ENCODE measurements at regions not wholly inside any gene's neighbourhood (a gene's known extent, or its start where the extent isn't known, plus 50 kb on each side); places are given as distances from the start of the nearest gene placed in this dataset.

DNA sequence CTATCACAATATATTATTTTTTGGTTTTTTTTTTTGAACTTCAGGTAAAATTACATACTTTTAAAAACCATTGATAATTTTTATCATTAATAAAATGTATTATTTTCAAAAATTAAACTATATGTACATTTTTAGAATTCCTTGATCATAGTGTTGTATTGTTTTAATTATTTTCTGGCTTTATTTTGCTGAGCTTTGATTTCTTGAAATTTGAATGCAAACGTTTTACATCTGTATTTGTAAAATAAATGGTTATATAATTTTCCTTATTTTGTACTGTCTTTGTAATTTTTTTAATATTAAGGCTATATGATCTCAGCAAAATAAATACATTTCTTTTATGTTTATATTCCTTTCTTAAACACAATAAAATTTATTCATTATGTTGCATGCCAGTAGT is 125.6 kb downstream of the KIF2B start:
- Mint-ChIP-seq H3K36me3 (ENCODE audit: low read depth) (no peaks in the 10 kb centered on the region), H3K4me3 (no peak overlapping the region), H3K4me1 (ENCODE audit: low read depth) (no peaks in the 10 kb centered on the region)

DNA sequence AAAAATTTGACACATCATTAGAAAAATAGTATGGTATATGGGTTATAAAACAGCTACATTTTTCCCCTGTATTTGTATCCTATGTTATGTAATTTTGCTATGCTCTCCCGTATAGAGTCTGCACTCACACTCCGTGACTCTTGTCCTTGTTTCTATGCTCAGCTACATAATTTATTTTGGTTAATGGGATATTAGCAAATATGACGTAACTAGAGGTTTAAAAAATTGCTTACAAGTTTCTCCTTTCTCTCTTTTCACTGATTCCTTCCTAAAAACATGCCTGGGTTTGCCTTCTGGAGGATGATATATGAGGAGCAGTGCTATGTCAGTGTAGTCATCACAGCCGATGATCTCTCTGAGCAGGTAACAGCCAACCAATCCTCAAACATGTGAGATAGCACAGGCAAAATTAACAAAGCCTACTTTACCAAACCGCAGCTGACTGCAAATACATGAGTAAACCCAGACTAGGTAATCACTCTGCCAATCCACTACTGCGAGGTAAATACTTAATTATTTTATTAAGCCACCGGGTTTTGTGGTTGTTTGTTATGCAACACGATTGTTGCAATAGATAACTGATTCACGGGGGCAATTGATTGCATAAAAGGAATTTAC is 126.9 kb downstream of the KIF2B start:
- Mint-ChIP-seq H3K9me3 (peaks cover 58% of the 10 kb centered on the region), H3K4me1 (ENCODE audit: low read depth) (no peaks in the 10 kb centered on the region), H3K27ac (no peak overlapping the region), H3K27me3 (ENCODE audit: low read depth) (no peaks in the 10 kb centered on the region), H3K36me3 (ENCODE audit: low read depth) (no peaks in the 10 kb centered on the region), H3K4me3 (no peak overlapping the region)
- DNase-seq (ENCODE audit: low spot score), result no peak

More for the DNA sequence above, 125.6 kb downstream of the KIF2B start:
- H3K27me3 Mint-ChIP-seq (ENCODE audit: low read depth), result no peaks in the 10 kb centered on the region
- no peak for DNase-seq (ENCODE audit: low spot score)
- H3K27ac Mint-ChIP-seq, result no peak overlapping the region
- peaks cover 49% of the 10 kb centered on the region for H3K9me3 Mint-ChIP-seq

DNA sequence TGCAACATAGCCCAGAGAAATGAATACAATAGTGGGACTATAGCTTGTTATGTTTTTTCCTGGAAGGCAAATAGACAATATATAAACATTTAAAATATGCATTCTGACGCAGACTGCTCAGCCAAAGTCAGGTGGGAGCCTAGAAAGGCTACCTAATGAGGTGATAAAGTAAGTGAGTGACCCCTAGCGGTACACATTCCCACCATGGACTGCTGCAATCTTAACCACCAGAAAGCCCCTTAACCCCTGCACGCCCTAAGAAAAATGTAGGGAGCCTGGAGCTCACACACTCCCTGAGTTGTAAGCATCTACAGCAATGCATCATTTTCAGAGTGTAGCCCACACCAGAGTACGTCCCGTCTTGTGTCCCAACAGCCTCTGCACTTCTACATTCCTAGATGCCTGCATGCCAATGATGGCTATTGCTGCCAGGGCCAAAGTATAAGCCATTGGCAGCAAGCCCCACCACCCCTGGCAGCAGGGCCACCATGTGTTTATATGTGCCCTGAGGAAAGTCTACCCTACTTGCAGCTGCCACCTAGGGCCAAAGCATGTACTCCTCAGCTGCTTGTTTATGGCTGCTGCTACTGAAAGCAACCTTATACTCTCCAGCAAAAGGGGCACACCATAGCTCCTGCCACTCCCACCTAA is 127.6 kb downstream of the KIF2B start:
- DNase-seq (ENCODE audit: low spot score), result no peak
- Mint-ChIP-seq H3K27me3 (ENCODE audit: low read depth) (no peaks in the 10 kb centered on the region), H3K4me3 (no peak overlapping the region), H3K27ac (no peak overlapping the region), H3K9me3 (peaks cover 63% of the 10 kb centered on the region), H3K4me1 (ENCODE audit: low read depth) (no peaks in the 10 kb centered on the region), H3K36me3 (ENCODE audit: low read depth) (no peaks in the 10 kb centered on the region)

DNA sequence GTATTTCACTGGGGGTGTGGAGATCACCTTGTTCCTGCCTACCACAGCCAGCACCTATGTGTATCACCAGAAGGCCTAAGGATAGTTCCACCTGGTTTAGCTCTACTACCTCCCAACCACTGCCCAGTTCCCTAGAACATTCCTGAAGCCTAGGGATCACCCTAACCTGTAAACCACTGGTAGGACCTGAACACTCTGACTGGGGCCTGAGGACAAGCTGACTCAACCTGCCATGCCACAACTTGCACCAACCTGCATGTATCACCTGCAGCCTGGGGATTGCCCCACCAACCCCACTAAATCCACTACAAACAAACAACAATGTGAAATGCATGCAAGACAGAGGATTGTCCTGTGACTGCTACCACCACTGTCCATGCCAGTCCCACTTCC is 128.1 kb downstream of the KIF2B start:
- peaks cover 65% of the 10 kb centered on the region for H3K9me3 Mint-ChIP-seq
- no peak overlapping the region for H3K4me3 Mint-ChIP-seq
- H3K36me3 Mint-ChIP-seq (ENCODE audit: low read depth), result no peaks in the 10 kb centered on the region
- no peak overlapping the region for H3K27ac Mint-ChIP-seq
- no peaks in the 10 kb centered on the region for H3K27me3 Mint-ChIP-seq (ENCODE audit: low read depth)
- H3K4me1 Mint-ChIP-seq (ENCODE audit: low read depth), result no peaks in the 10 kb centered on the region
- no peak for DNase-seq (ENCODE audit: low spot score)

DNA sequence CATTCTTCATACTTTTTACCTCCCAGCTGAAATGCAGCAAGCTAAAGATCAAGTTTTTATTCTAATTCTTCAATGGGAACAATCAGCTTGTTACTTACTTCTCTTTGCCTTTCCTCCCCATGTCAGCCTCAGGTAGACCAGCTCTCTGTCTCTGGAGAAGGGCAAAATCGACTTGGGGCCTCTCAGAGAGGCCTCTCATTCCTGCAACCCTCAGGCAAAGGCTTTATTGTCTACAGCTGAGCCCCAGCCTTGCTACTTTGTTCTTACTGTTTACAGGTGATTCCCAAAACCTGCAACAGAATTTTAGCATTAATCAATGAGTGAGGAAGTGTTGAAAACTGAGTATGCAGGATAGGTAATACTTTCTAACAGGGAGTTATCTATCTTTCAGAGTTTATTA is 148.6 kb downstream of the KIF2B start:
- Mint-ChIP-seq H3K27ac (no peak overlapping the region), H3K9me3 (peaks cover 35% of the 10 kb centered on the region), H3K4me3 (no peak overlapping the region), H3K27me3 (ENCODE audit: low read depth) (no peaks in the 10 kb centered on the region), H3K4me1 (ENCODE audit: low read depth) (no peaks in the 10 kb centered on the region), H3K36me3 (ENCODE audit: low read depth) (no peaks in the 10 kb centered on the region)
- DNase-seq (ENCODE audit: low spot score), result no peak

DNA sequence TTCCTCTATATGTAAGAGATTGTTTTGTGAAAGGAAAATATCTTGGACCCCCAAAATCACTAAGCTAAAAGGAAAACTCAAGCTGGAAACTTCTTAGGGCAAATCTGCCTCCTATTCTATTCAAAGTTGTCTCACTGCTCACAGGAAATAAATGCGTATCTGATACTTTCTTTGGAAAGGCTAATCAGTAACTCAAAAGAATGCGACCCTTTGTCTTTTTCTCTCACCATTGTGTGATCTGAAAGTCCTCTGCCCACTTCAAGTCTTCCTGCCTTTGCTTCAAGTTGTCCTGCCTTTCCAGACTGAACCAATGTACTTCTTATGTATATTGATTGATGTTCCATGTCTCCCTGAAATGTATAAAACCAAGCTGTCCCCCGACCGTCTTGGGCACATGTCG is 157.3 kb downstream of the KIF2B start:
- H3K27me3 Mint-ChIP-seq (ENCODE audit: low read depth), result no peaks in the 10 kb centered on the region
- H3K9me3 Mint-ChIP-seq, result peaks cover 37% of the 10 kb centered on the region
- no peak overlapping the region for H3K4me3 Mint-ChIP-seq
- no peaks in the 10 kb centered on the region for H3K36me3 Mint-ChIP-seq (ENCODE audit: low read depth)
- H3K27ac Mint-ChIP-seq, result no peak overlapping the region
- no peak for DNase-seq (ENCODE audit: low spot score)
- H3K4me1 Mint-ChIP-seq (ENCODE audit: low read depth), result no peaks in the 10 kb centered on the region

DNA sequence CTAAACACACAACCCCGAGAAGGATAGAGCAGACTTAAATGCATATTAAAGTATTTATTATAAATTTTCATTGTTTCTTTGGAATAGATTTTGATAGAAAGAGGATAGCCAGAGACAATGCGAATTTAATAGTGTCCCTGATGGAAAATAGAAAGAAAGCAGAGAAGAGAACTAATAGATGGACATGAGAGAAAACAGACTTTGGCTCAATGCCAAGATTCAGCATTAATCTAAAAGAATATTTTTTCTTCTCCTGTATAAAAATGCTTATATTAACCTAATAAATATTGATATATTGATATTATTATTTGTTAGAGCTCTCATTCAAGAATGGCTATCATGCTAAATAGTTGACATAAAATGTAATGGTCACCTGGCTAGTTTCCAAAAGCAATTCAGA is 173.4 kb downstream of the KIF2B start:
- no peak for DNase-seq (ENCODE audit: low spot score)
- Mint-ChIP-seq H3K9me3 (peaks cover 13% of the 10 kb centered on the region), H3K4me1 (ENCODE audit: low read depth) (no peaks in the 10 kb centered on the region), H3K27me3 (ENCODE audit: low read depth) (no peaks in the 10 kb centered on the region), H3K36me3 (ENCODE audit: low read depth) (no peaks in the 10 kb centered on the region), H3K4me3 (no peak overlapping the region), H3K27ac (no peak overlapping the region)

DNA sequence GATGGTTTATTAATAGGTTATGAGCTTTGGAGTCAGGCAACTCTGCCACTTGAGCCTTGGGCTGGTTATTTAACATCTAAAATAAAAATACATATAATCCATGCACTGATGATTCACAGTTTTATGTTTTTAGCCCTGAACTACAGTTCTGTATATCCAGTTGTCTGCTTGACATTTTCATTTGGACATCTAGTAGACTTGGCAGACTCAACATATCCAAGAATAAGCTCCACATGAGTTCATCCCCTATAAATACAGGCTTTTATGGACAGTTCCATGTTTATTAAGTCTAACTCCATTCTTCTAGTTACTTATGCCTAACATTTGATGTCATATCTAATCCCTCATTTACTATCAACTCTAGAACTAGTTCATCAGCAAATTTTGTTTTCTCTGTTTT is 174.2 kb downstream of the KIF2B start:
- H3K4me3 Mint-ChIP-seq, result no peak overlapping the region
- peaks cover 18% of the 10 kb centered on the region for H3K9me3 Mint-ChIP-seq
- no peak for DNase-seq (ENCODE audit: low spot score)
- no peaks in the 10 kb centered on the region for H3K36me3 Mint-ChIP-seq (ENCODE audit: low read depth)
- no peaks in the 10 kb centered on the region for H3K4me1 Mint-ChIP-seq (ENCODE audit: low read depth)
- H3K27me3 Mint-ChIP-seq (ENCODE audit: low read depth), result no peaks in the 10 kb centered on the region
- no peak overlapping the region for H3K27ac Mint-ChIP-seq

DNA sequence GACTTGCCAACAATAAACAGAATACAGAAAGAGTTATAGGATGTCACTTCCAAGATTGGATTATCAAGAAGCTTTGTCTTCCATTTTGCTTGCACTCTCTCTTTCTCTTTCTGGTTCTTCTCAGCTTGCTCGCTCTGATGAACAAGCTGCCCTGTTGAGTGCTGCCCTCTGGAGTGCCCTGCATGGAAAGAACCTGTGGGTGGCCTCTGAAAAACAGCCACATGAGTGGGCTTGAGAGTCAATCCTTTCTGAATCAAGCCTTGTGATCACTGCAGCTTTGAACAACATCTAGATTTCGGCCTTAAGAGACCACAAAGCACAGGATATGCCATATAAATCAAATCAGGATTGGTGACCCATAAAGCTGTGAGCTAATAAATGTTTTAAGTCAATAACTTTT is 185.1 kb downstream of the KIF2B start:
- no peak for DNase-seq (ENCODE audit: low spot score)
- Mint-ChIP-seq H3K4me3 (no peak overlapping the region), H3K4me1 (ENCODE audit: low read depth) (no peaks in the 10 kb centered on the region), H3K27me3 (ENCODE audit: low read depth) (no peaks in the 10 kb centered on the region), H3K36me3 (ENCODE audit: low read depth) (no peaks in the 10 kb centered on the region), H3K27ac (no peak overlapping the region), H3K9me3 (peaks cover 36% of the 10 kb centered on the region)

DNA sequence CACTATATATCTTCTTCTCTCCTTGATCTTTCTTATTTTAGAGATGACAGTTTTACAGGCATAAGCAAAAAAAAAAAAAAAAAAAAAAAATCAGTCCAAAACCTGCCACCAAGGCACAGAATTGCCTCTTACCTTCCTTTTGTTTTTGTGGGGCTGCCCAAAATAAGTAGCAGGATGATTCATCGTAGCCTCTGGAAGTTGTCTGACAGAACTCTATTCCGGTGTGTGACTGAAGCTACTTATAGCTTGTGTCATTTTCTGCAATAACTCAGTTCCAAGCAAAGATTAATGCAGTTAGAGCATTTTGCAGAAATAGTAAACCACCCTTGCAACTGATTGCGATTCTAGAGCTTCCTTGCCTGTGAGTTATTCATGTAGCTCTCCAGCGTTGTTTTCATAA is 186.8 kb downstream of the KIF2B start:
- Mint-ChIP-seq H3K27ac (no peak overlapping the region), H3K4me3 (no peak overlapping the region), H3K9me3 (peaks cover 47% of the 10 kb centered on the region), H3K4me1 (ENCODE audit: low read depth) (no peaks in the 10 kb centered on the region), H3K36me3 (ENCODE audit: low read depth) (no peaks in the 10 kb centered on the region), H3K27me3 (ENCODE audit: low read depth) (no peaks in the 10 kb centered on the region)
- DNase-seq (ENCODE audit: low spot score), result no peak

DNA sequence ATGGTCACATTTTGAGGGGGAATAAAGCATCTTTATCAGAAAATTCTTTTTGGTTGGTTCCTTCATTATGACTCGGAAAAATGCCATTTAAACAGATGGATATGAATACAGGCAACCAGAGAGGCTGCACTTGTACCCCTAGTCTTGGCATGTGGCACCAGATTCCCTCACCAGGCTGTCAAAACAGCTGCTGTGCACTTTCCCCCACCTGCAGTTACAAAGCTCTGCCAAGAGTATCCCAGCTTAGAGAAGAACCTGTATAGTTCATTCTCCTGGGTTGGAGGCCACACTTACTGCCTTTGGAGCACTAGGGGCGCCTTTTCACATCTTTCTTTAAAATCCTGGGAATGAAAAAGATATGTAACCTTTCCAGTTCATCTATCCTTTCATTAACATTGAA is 190.3 kb downstream of the KIF2B start:
- no peaks in the 10 kb centered on the region for H3K4me1 Mint-ChIP-seq (ENCODE audit: low read depth)
- no peak overlapping the region for H3K27ac Mint-ChIP-seq
- H3K9me3 Mint-ChIP-seq, result peaks cover 60% of the 10 kb centered on the region
- no peak for DNase-seq (ENCODE audit: low spot score)
- H3K4me3 Mint-ChIP-seq, result no peak overlapping the region
- no peaks in the 10 kb centered on the region for H3K27me3 Mint-ChIP-seq (ENCODE audit: low read depth)
- H3K36me3 Mint-ChIP-seq (ENCODE audit: low read depth), result no peaks in the 10 kb centered on the region

DNA sequence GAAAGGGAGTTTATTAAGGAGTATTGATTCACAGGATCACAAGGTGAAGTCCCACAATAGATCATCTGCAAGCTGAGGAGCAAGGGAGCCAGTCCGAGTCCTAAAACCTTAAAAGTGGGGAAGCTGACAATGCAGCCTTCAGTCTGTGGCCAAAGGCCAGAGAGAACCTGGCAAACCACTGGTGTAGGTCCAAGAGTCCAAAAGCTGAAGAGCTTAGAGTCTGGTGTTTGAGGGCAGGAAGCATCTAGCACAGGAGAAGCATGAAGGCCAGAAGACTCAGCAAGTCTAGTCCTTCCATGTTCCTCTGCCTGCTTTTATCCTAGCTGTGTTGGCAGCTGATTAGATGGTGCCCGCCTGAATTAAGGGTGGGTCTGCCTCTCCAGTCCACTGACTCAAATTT is 193.0 kb downstream of the KIF2B start:
- Mint-ChIP-seq H3K9me3 (peaks cover 60% of the 10 kb centered on the region), H3K27me3 (ENCODE audit: low read depth) (no peaks in the 10 kb centered on the region)

DNA sequence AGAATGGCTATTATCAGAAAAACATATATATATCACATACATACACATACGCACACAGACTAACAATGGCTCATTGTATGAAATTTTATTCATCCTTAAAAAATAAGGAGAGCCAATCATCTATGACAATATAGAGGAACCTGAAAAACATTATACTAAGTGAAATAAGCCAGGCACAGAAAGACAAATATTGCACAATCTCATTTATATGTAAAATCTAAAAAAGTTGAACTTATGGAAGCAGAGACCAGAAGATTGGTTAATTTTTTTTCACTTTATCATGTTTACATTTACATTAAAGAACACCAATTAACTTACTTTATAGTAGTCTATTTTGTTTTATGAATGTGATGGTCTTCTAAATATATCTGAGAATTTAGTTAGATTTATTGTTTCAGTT is 198.7 kb downstream of the KIF2B start:
- Mint-ChIP-seq H3K27ac (no peak overlapping the region), H3K36me3 (ENCODE audit: low read depth) (no peaks in the 10 kb centered on the region), H3K4me1 (ENCODE audit: low read depth) (no peaks in the 10 kb centered on the region), H3K4me3 (no peak overlapping the region), H3K9me3 (peaks cover 53% of the 10 kb centered on the region), H3K27me3 (ENCODE audit: low read depth) (no peaks in the 10 kb centered on the region)
- no peak for DNase-seq (ENCODE audit: low spot score)

More for the DNA sequence above, 193.0 kb downstream of the KIF2B start:
- Mint-ChIP-seq H3K4me3 (no peak overlapping the region), H3K36me3 (ENCODE audit: low read depth) (no peaks in the 10 kb centered on the region), H3K4me1 (ENCODE audit: low read depth) (no peaks in the 10 kb centered on the region), H3K27ac (no peak overlapping the region)
- no peak for DNase-seq (ENCODE audit: low spot score)

DNA sequence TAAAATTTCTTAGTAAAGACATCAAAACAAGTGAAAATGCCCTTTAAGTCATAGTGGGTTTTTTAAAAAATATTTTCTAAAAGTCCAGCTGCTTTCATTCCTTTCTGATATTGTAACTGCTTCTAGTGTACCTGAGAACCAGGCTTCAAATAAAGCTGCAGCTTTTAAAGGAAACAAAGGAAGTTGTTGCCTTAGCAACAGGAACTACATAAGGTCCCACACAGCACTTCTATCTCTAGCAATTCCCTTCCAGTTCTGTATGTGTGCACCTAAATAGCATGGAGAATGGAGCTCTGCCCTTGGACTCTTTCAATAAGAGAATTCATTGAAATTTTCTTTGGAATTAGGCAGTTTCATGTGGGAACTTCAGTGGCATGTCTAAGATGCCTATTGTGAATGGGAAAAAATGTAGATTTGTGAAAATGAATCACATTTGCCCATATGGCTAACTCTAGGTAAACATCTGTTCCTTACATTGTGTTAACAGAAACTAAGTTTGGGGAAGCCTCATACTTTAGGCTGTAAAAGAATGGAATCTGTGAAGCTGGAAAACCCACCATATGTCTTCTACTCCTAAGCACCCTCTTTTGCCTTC is 206.4 kb downstream of the KIF2B start:
- no peaks in the 10 kb centered on the region for H3K27me3 Mint-ChIP-seq (ENCODE audit: low read depth)
- no peak overlapping the region for H3K4me3 Mint-ChIP-seq
- H3K4me1 Mint-ChIP-seq (ENCODE audit: low read depth), result no peaks in the 10 kb centered on the region
- H3K9me3 Mint-ChIP-seq, result peaks cover 24% of the 10 kb centered on the region
- no peak for DNase-seq (ENCODE audit: low spot score)
- H3K27ac Mint-ChIP-seq, result no peak overlapping the region
- H3K36me3 Mint-ChIP-seq (ENCODE audit: low read depth), result no peaks in the 10 kb centered on the region

DNA sequence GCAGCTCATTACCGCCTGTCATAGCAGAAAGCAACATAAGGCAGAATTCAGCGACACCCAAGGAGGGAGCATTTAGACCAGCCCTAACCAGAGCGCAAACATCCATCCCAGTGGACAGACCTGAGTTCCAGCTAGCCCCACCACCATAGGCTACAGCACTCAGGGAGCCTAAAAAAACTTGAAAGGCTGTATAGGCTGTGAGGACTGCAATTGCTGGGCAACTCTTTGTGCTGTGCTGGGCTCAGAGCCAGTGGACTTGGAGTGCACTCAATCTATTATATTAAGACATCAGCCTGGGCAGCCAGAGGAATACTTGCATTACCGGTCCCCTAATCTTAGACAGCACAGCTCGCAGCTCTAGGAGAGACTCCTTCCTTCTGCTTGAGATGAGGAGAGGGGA is 207.3 kb downstream of the KIF2B start:
- Mint-ChIP-seq H3K27me3 (ENCODE audit: low read depth) (no peaks in the 10 kb centered on the region), H3K27ac (no peak overlapping the region), H3K4me3 (no peak overlapping the region), H3K36me3 (ENCODE audit: low read depth) (no peaks in the 10 kb centered on the region), H3K4me1 (ENCODE audit: low read depth) (no peaks in the 10 kb centered on the region), H3K9me3 (peaks cover 29% of the 10 kb centered on the region)
- DNase-seq (ENCODE audit: low spot score), result no peak
